ENCODE measurements at regions not wholly inside any gene's neighbourhood (a gene's known extent, or its start where the extent isn't known, plus 50 kb on each side); places are given as distances from the start of the nearest gene placed in this dataset.

DNA sequence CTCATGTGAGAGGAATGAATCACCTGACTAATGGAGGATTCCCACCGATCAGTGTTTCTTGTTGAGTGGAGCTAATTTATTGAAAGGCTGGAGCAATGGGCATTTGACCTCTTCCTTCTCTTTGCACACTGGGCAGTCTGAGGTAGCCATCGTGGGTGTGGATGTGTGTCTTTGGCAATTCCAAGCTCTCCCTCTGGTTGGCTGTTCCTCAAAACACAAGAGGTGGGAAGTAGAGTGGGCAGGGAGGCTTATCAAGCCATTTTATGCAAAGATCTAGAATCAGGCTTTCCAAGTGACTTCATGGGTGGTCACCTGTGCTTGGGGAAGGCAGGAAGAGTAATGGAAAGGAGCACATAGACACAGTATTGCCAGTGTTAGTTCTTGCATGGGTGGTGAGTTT is 154.8 kb downstream of the INSIG2 start:
- Mint-ChIP-seq H3K27me3 (ENCODE audit: low read depth) (no peaks in the 10 kb centered on the region), H3K9me3 (peaks cover 13% of the 10 kb centered on the region), H3K4me3 (no peak overlapping the region), H3K4me1 (no peaks in the 10 kb centered on the region), H3K36me3 (peaks cover 5% of the 10 kb centered on the region), H3K27ac (no peak overlapping the region)
- TF ChIP-seq ZNF416 (CRISPR knock-in tag; IDR thresholded peaks at IDR 0.05): no peak
- TF ChIP-seq, protein P1, sequence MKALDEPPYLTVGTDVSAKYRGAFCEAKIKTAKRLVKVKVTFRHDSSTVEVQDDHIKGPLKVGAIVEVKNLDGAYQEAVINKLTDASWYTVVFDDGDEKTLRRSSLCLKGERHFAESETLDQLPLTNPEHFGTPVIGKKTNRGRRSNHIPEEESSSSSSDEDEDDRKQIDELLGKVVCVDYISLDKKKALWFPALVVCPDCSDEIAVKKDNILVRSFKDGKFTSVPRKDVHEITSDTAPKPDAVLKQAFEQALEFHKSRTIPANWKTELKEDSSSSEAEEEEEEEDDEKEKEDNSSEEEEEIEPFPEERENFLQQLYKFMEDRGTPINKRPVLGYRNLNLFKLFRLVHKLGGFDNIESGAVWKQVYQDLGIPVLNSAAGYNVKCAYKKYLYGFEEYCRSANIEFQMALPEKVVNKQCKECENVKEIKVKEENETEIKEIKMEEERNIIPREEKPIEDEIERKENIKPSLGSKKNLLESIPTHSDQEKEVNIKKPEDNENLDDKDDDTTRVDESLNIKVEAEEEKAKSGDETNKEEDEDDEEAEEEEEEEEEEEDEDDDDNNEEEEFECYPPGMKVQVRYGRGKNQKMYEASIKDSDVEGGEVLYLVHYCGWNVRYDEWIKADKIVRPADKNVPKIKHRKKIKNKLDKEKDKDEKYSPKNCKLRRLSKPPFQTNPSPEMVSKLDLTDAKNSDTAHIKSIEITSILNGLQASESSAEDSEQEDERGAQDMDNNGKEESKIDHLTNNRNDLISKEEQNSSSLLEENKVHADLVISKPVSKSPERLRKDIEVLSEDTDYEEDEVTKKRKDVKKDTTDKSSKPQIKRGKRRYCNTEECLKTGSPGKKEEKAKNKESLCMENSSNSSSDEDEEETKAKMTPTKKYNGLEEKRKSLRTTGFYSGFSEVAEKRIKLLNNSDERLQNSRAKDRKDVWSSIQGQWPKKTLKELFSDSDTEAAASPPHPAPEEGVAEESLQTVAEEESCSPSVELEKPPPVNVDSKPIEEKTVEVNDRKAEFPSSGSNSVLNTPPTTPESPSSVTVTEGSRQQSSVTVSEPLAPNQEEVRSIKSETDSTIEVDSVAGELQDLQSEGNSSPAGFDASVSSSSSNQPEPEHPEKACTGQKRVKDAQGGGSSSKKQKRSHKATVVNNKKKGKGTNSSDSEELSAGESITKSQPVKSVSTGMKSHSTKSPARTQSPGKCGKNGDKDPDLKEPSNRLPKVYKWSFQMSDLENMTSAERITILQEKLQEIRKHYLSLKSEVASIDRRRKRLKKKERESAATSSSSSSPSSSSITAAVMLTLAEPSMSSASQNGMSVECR (CRISPR knock-in tag; IDR thresholded peaks at IDR 0.05; ENCODE audit: borderline replicate concordance): no peak
- TF ChIP-seq NR2C2 (CRISPR knock-in tag; IDR thresholded peaks at IDR 0.05): no peak
- no peak for TF ChIP-seq ETV6 (CRISPR knock-in tag; IDR thresholded peaks at IDR 0.05)
- no peak for TF ChIP-seq SMAD3 (CRISPR knock-in tag; IDR thresholded peaks at IDR 0.05; ENCODE audit: borderline replicate concordance)
- no peak for TF ChIP-seq CBFB (CRISPR knock-in tag; IDR thresholded peaks at IDR 0.05; ENCODE audit: low read depth)
- TF ChIP-seq, protein P2, sequence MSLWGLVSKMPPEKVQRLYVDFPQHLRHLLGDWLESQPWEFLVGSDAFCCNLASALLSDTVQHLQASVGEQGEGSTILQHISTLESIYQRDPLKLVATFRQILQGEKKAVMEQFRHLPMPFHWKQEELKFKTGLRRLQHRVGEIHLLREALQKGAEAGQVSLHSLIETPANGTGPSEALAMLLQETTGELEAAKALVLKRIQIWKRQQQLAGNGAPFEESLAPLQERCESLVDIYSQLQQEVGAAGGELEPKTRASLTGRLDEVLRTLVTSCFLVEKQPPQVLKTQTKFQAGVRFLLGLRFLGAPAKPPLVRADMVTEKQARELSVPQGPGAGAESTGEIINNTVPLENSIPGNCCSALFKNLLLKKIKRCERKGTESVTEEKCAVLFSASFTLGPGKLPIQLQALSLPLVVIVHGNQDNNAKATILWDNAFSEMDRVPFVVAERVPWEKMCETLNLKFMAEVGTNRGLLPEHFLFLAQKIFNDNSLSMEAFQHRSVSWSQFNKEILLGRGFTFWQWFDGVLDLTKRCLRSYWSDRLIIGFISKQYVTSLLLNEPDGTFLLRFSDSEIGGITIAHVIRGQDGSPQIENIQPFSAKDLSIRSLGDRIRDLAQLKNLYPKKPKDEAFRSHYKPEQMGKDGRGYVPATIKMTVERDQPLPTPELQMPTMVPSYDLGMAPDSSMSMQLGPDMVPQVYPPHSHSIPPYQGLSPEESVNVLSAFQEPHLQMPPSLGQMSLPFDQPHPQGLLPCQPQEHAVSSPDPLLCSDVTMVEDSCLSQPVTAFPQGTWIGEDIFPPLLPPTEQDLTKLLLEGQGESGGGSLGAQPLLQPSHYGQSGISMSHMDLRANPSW (CRISPR knock-in tag; conservative IDR thresholded peaks at IDR 0.05; ENCODE audit: low read depth): no peak
- TF ChIP-seq TP53 (CRISPR knock-in tag; IDR thresholded peaks at IDR 0.05): no peak
- TF ChIP-seq, protein P3, sequence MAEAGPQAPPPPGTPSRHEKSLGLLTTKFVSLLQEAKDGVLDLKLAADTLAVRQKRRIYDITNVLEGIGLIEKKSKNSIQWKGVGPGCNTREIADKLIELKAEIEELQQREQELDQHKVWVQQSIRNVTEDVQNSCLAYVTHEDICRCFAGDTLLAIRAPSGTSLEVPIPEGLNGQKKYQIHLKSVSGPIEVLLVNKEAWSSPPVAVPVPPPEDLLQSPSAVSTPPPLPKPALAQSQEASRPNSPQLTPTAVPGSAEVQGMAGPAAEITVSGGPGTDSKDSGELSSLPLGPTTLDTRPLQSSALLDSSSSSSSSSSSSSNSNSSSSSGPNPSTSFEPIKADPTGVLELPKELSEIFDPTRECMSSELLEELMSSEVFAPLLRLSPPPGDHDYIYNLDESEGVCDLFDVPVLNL (CRISPR knock-in tag; IDR thresholded peaks at IDR 0.05; ENCODE audit: borderline replicate concordance, low read depth): no peak
- TF ChIP-seq OVOL2 (CRISPR knock-in tag; IDR thresholded peaks at IDR 0.05; ENCODE audit: borderline replicate concordance): no peak
- TF ChIP-seq ZNF232 (CRISPR knock-in tag; IDR thresholded peaks at IDR 0.05): no peak
- TF ChIP-seq JAZF1 (CRISPR knock-in tag; IDR thresholded peaks at IDR 0.05): no peak
- no peak for TF ChIP-seq ZNF671 (CRISPR knock-in tag; IDR thresholded peaks at IDR 0.05)
- TF ChIP-seq, protein P4, sequence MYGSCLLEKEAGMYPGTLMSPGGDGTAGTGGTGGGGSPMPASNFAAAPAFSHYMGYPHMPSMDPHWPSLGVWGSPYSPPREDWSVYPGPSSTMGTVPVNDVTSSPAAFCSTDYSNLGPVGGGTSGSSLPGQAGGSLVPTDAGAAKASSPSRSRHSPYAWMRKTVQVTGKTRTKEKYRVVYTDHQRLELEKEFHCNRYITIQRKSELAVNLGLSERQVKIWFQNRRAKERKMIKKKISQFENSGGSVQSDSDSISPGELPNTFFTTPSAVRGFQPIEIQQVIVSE (CRISPR knock-in tag; IDR thresholded peaks at IDR 0.05; ENCODE audit: borderline replicate concordance): no peak
- no peak for TF ChIP-seq HMGA2 (CRISPR knock-in tag; IDR thresholded peaks at IDR 0.05)
- TF ChIP-seq, protein P5, sequence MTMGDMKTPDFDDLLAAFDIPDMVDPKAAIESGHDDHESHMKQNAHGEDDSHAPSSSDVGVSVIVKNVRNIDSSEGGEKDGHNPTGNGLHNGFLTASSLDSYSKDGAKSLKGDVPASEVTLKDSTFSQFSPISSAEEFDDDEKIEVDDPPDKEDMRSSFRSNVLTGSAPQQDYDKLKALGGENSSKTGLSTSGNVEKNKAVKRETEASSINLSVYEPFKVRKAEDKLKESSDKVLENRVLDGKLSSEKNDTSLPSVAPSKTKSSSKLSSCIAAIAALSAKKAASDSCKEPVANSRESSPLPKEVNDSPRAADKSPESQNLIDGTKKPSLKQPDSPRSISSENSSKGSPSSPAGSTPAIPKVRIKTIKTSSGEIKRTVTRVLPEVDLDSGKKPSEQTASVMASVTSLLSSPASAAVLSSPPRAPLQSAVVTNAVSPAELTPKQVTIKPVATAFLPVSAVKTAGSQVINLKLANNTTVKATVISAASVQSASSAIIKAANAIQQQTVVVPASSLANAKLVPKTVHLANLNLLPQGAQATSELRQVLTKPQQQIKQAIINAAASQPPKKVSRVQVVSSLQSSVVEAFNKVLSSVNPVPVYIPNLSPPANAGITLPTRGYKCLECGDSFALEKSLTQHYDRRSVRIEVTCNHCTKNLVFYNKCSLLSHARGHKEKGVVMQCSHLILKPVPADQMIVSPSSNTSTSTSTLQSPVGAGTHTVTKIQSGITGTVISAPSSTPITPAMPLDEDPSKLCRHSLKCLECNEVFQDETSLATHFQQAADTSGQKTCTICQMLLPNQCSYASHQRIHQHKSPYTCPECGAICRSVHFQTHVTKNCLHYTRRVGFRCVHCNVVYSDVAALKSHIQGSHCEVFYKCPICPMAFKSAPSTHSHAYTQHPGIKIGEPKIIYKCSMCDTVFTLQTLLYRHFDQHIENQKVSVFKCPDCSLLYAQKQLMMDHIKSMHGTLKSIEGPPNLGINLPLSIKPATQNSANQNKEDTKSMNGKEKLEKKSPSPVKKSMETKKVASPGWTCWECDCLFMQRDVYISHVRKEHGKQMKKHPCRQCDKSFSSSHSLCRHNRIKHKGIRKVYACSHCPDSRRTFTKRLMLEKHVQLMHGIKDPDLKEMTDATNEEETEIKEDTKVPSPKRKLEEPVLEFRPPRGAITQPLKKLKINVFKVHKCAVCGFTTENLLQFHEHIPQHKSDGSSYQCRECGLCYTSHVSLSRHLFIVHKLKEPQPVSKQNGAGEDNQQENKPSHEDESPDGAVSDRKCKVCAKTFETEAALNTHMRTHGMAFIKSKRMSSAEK (CRISPR knock-in tag; IDR thresholded peaks at IDR 0.05; ENCODE audit: borderline replicate concordance): no peak
- TF ChIP-seq EMX1 (CRISPR knock-in tag; IDR thresholded peaks at IDR 0.05): no peak
- TF ChIP-seq, protein P6, sequence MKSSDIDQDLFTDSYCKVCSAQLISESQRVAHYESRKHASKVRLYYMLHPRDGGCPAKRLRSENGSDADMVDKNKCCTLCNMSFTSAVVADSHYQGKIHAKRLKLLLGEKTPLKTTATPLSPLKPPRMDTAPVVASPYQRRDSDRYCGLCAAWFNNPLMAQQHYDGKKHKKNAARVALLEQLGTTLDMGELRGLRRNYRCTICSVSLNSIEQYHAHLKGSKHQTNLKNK (CRISPR knock-in tag; IDR thresholded peaks at IDR 0.05): no peak
- TF ChIP-seq, protein P7, sequence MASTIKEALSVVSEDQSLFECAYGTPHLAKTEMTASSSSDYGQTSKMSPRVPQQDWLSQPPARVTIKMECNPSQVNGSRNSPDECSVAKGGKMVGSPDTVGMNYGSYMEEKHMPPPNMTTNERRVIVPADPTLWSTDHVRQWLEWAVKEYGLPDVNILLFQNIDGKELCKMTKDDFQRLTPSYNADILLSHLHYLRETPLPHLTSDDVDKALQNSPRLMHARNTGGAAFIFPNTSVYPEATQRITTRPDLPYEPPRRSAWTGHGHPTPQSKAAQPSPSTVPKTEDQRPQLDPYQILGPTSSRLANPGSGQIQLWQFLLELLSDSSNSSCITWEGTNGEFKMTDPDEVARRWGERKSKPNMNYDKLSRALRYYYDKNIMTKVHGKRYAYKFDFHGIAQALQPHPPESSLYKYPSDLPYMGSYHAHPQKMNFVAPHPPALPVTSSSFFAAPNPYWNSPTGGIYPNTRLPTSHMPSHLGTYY (CRISPR knock-in tag; IDR thresholded peaks at IDR 0.05): no peak
- TF ChIP-seq, protein P8, sequence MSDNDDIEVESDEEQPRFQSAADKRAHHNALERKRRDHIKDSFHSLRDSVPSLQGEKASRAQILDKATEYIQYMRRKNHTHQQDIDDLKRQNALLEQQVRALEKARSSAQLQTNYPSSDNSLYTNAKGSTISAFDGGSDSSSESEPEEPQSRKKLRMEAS (CRISPR knock-in tag; IDR thresholded peaks at IDR 0.05): no peak
- DNase-seq (ENCODE audit: low spot score) (no peak), ATAC-seq (no peak)
- ChIA-PET CTCF (no interaction called here), POLR2A (no interaction called here)

Measured in WTC11 (cell line).